WERI-Rb-1 (cell line): ENCODE measurements at regions not wholly inside any gene's neighbourhood (a gene's known extent, or its start where the extent isn't known, plus 50 kb on each side); places are given as distances from the start of the nearest gene placed in this dataset.
"Not testable (repeated sequence)": the region's sequence is repeated elsewhere in the genome, so short reads cannot be mapped to it uniquely, and the experiment has no call there.

Experiments
- DNase-seq: peaks from one replicate; pipeline ENCODE4 v3.0.0-alpha.2; 2020
- H3K27ac ChIP-seq: fragments of 250-450 bp; sonication (Bioruptor Pico); 2 replicates; pipeline ENCODE4 v1.5.1; 2020; ENCODE audit warnings: mild to moderate bottlenecking, moderate library complexity
- H3K27me3 ChIP-seq: fragments of 250-450 bp; sonication (Bioruptor Pico); 2 replicates; pipeline ENCODE4 v1.5.1; 2021; ENCODE audit warnings: mild to moderate bottlenecking, low read depth, moderate library complexity; ENCODE audit not compliant: insufficient read depth, severe bottlenecking
- H3K36me3 ChIP-seq: fragments of 250-450 bp; sonication (Bioruptor Pico); 2 replicates; pipeline ENCODE4 v1.5.1; 2020; ENCODE audit warnings: mild to moderate bottlenecking, moderate library complexity
- H3K4me3 ChIP-seq: 2 replicates; pipeline ENCODE4 v1.5.1; 2011; ENCODE audit warnings: low read depth, mild to moderate bottlenecking, control low read depth, low read length
- H3K9me3 ChIP-seq: fragments of 250-450 bp; sonication (Bioruptor Pico); 2 replicates; pipeline ENCODE4 v1.5.1; 2021; ENCODE audit warnings: mild to moderate bottlenecking, moderate library complexity; ENCODE audit not compliant: severe bottlenecking
- CTCF ChIP-seq: IDR thresholded peaks from 2 replicates; pipeline ENCODE4 v1.5.1; 2011; ENCODE audit warnings: low read depth, mild to moderate bottlenecking, control low read depth, inconsistent platforms, low read length

- DNase-seq, result no peak
- peaks cover 2% of the 10 kb centered on the region for H3K9me3 ChIP-seq
- peaks cover 76% of the 10 kb centered on the region for H3K27me3 ChIP-seq
- TF ChIP-seq CTCF, result no peak
- H3K27ac ChIP-seq, result no peak overlapping the region
- no peak overlapping the region for H3K4me3 ChIP-seq
- no peaks in the 10 kb centered on the region for H3K36me3 ChIP-seq
These were observed 76.5 kb upstream of the IRX4 start for GRCh38 chr5:1959231-1959630.

- Histone ChIP-seq H3K9me3 (peaks cover 2% of the 10 kb centered on the region), H3K36me3 (no peaks in the 10 kb centered on the region), H3K27me3 (peaks cover 74% of the 10 kb centered on the region), H3K4me3 (no peak overlapping the region), H3K27ac (no peak overlapping the region)
- no peak for DNase-seq
- no peak for TF ChIP-seq CTCF
These were observed 75.7 kb upstream of the IRX4 start for GRCh38 chr5:1958211-1959010.

- no peak for TF ChIP-seq CTCF
- Histone ChIP-seq H3K27me3 (peaks cover 72% of the 10 kb centered on the region), H3K27ac (no peak overlapping the region), H3K4me3 (no peak overlapping the region), H3K9me3 (no peaks in the 10 kb centered on the region), H3K36me3 (no peaks in the 10 kb centered on the region)
- no peak for DNase-seq
These were observed 72.9 kb upstream of the IRX4 start for GRCh38 chr5:1955586-1955985.

- H3K27me3 ChIP-seq, result peaks cover 72% of the 10 kb centered on the region
- not testable (repeated sequence) for H3K36me3 ChIP-seq, H3K27ac ChIP-seq, DNase-seq, H3K9me3 ChIP-seq, H3K4me3 ChIP-seq
These were observed 71.0 kb upstream of the IRX4 start for GRCh38 chr5:1953710-1954109.

GRCh38 chr5:1952444-1953099, 69.8 kb upstream of the IRX4 start:
- Histone ChIP-seq H3K27me3 (peaks cover 72% of the 10 kb centered on the region), H3K4me3 (no peak overlapping the region), H3K36me3 (no peaks in the 10 kb centered on the region), H3K9me3 (no peaks in the 10 kb centered on the region), H3K27ac (no peak overlapping the region)
- no peak for DNase-seq
- no peak for TF ChIP-seq CTCF

- Histone ChIP-seq H3K27ac (no peak overlapping the region), H3K9me3 (no peaks in the 10 kb centered on the region), H3K36me3 (no peaks in the 10 kb centered on the region), H3K4me3 (no peak overlapping the region), H3K27me3 (peaks cover 72% of the 10 kb centered on the region)
- no peak for DNase-seq
- no peak for TF ChIP-seq CTCF
These were observed 69.3 kb upstream of the IRX4 start for GRCh38 chr5:1952021-1952420.
